ENCODE measurements at regions not wholly inside any gene's neighbourhood (a gene's known extent, or its start where the extent isn't known, plus 50 kb on each side); places are given as distances from the start of the nearest gene placed in this dataset.

- TF ChIP-seq CTCF (tag by site-specific recombination; IDR thresholded peaks at IDR 0.05) (0 out of 2 replicates have a peak, but pooled peaks have one; percentile 30), ZNF768 (tag by site-specific recombination; IDR thresholded peaks at IDR 0.05) (no peak), INSM2 (tag by site-specific recombination; IDR thresholded peaks at IDR 0.05) (no peak), ZBTB17 (tag by site-specific recombination; IDR thresholded peaks at IDR 0.05) (no peak), OSR2 (tag by site-specific recombination; IDR thresholded peaks at IDR 0.05) (no peak), ZNF148 (tag by site-specific recombination; IDR thresholded peaks at IDR 0.05; ENCODE audit: borderline replicate concordance) (no peak), ZNF610 (tag by site-specific recombination; IDR thresholded peaks at IDR 0.05; ENCODE audit: borderline replicate concordance) (no peak), ZNF302 (tag by site-specific recombination; IDR thresholded peaks at IDR 0.05; ENCODE audit: low read depth) (no peak), ZNF354C (tag by site-specific recombination; IDR thresholded peaks at IDR 0.05; ENCODE audit: borderline replicate concordance, low read depth) (no peak), ZNF623 (tag by site-specific recombination; IDR thresholded peaks at IDR 0.05) (no peak), ZNF571 (tag by site-specific recombination; IDR thresholded peaks at IDR 0.05) (no peak), ZNF521 (tag by site-specific recombination; IDR thresholded peaks at IDR 0.05) (no peak), ZNF791 (tag by site-specific recombination; IDR thresholded peaks at IDR 0.05) (no peak), ZNF518A (tag by site-specific recombination; conservative IDR thresholded peaks at IDR 0.05; ENCODE audit: low read depth) (no peak), ZNF10 (tag by site-specific recombination; IDR thresholded peaks at IDR 0.05) (peak; percentile 66; the same call in 1 of the 2 replicates), ZNF449 (tag by site-specific recombination; IDR thresholded peaks at IDR 0.05) (no peak), ZBTB26 (tag by site-specific recombination; optimal IDR thresholded peaks at IDR 0.05) (peak; percentile 48), GLIS2 (tag by site-specific recombination; IDR thresholded peaks at IDR 0.05) (no peak), ZNF560 (tag by site-specific recombination; IDR thresholded peaks at IDR 0.05; ENCODE audit: borderline replicate concordance) (no peak), ZNF830 (tag by site-specific recombination; IDR thresholded peaks at IDR 0.05; ENCODE audit: low read depth) (no peak), PRDM6 (tag by site-specific recombination; IDR thresholded peaks at IDR 0.05) (no peak), ZNF239 (tag by site-specific recombination; IDR thresholded peaks at IDR 0.05) (no peak)
Observed at GRCh38 chr12:67069451-67070306, 199.5 kb upstream of the CAND1 start (continued).
